HG03066 (cell line): ENCODE measurements at regions not wholly inside any gene's neighbourhood (a gene's known extent, or its start where the extent isn't known, plus 50 kb on each side); places are given as distances from the start of the nearest gene placed in this dataset.
A peak's percentile ranks its signal among the peaks of the same experiment; 100 is the strongest.
"Not testable (repeated sequence)": the region's sequence is repeated elsewhere in the genome, so short reads cannot be mapped to it uniquely, and the experiment has no call there.

Experiments
- ATAC-seq: cut with Tn5 transposase; IDR thresholded peaks from one replicate; pipeline ENCODE4 v1.9.1; 2021; ENCODE audit warnings: low read depth; ENCODE audit not compliant: unreplicated experiment

DNA sequence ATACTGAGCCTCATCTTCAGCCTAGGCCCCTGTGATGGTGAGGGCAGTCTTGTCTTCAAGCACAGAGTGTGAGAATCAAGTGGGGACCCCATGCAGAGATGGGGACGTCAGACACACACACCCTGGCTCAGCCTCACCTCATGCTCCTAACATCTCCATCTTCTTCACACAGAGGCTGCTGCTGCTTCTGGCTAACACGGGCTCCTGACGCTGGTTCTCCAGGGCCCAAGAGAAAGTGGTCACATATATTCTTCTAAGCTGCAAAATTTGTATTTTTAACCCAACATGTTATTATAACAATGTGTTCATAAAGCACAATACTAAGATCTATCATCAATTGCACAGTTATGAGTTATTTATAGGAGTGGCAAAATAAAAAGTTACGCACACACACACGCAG, 101.2 kb downstream of the VPREB1 start:
- ATAC-seq, result no peak

GRCh38 chr22:22346401-22347107, 102.0 kb downstream of the VPREB1 start:
- no peak for ATAC-seq

GRCh38 chr22:22348127-22348814, 103.7 kb downstream of the VPREB1 start:
- no peak for ATAC-seq

DNA sequence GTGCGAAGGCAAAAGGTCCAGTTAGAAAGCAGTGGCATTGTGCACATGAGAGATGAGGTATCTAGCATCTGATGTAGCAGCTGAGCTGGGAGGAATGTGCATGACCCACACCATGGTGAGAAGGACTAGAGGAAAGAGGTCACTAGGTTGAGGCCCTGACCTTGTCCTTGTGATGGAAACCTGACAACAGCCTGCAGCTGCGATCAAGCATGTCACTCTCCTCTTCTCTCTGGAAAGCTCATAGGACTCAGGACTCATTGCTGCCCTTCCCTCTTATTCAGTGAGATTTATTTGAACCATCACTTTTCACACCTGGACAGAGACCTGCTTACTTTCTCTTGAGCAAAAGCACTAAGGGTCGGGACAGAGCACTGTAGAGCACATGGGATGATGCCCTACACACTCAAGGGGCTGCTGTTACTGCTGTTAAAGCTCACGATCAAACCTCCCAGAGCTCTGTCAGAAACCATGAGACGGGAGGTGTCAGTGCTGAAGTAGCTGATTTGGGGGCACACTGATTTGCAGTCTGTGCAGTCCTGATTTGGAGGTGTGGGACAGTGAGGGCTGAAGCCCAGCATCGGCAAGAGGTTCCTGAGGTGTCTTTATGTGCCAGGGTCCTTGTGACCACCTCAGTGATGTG, 104.3 kb downstream of the VPREB1 start:
- no peak for ATAC-seq

DNA sequence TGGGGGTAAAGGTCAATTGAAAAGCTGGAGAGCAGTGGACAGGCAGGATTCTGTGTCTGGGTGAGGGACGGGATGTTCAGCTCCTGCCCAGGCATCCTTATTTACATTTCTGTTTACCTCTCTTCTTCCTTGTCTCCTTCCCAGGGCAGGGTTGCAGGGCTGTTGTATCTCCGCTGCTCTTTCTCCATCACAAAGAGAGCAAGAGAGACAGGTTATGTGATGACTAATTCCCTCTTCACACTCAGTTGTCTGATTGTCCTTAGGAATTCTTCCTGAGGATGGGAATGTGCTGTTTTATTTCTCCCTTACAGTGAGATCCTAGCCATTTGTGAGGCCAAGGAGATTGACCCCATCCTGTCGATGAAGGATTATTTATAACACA, 104.9 kb downstream of the VPREB1 start:
- no peak for ATAC-seq

GRCh38 chr22:22351366-22351765, 106.8 kb downstream of the VPREB1 start:
- ATAC-seq, result no peak

DNA sequence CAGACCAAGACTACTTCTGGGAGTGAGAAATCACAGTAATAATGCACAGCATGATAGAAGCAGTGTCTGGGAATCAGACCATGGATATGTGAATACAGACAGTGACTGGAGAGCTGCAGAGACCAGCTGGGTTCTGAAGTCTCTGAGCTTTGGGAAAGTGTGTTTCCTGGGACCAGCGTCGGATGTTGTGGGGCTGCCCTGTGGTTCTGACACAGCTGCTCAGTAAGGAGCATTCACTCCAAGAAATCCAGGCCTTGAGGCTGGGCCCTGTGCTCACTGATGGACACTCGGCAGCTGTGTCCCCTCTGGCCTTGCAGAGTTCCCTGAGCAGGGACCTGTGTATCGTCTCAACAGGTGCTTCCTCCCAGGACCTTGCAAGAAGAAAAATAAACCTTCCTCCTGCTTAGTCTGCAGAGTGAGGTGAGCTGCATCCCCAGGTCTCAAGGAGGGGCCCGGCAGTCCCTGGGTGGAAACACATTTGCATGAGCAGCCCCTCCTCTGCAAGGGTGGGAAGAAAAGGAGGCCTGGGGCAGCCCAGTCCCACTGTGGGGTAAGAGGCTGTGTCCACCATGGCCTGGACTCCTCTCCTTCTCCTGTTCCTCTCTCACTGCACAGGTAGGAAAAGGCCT, 107.9 kb downstream of the VPREB1 start:
- ATAC-seq, result no peak

DNA sequence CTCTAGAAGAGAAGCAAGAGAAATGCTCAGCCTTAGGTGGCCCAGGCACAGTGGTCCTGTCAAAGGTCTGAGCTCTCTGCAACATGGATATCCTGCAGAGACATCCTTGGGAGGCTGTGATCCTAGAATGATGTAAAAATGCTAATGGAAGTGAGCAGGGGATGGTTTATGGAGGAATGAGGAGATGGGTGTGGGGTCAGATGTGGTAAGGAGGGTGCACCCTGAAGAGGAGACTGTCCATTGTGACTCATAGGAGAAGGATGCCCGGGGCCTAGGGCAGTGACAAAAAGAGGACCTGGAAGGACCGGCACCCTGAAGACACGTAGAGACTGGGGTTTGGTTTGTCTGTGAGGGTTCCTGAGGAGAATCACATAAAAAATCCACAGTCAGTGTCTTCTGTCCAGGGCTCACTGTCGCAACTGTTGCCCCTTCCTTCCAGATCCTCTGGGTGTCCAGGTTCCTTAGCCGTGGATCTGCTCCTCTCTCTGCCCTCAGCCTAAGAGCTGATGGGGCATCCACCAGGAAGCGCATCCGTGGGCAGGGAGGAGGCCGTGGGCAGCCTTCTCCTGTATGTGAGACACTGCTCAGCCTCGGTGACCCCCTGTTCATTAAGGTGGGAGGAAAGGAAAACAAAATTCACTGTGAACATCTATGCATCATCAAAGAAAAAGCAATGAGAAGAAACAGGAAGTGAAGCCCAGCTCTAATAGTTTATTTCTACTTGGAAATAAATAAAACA, 110.7 kb downstream of the VPREB1 start:
- ATAC-seq, result no peak

GRCh38 chr22:22357024-22357883, 112.7 kb downstream of the VPREB1 start:
- peak; percentile 86 for ATAC-seq

- ATAC-seq, result no peak
These were observed 113.6 kb downstream of the VPREB1 start for GRCh38 chr22:22358152-22358551.

- ATAC-seq, result no peak
These were observed 114.1 kb downstream of the VPREB1 start for GRCh38 chr22:22358686-22359085.

DNA sequence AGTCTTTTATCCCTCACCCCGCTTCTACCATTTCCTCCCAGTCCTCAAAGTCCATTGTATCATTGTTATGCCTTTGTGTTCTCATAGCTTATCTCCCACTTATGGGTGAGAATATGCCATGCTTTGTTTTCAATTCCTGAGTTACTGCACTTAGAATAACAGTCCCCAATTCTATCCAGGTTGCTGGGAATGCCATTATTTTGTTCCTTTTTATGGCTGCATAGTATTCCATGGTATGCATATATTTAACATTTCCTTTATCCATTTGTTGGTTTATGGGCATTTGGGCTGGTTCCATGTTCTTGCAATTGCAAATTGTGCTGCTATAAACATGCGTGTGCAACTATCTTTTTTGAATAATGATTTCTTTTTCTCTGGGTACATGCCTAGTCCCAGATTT, 114.9 kb downstream of the VPREB1 start:
- no peak for ATAC-seq

DNA sequence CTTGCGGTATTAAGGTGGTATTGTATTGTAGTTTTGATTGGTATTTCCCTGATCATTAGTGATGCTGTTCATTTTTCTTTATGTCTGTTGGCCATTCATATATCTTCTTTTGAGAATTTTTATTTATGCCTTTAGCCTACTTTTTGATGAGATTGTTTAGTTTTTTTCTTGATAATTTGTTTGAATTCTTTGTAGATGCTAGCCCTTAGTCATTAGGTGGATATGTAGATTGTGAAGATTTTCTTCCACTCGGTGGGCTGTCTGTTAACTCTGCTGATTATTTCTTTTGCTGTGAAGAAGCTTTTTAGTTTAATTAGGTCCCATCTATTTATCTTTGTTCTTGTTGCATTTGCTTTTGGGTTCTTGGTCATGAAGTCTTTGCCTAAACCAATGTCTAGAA, 115.4 kb downstream of the VPREB1 start:
- ATAC-seq, result no peak

GRCh38 chr22:22362311-22362710, 117.7 kb downstream of the VPREB1 start:
- ATAC-seq, result no peak

DNA sequence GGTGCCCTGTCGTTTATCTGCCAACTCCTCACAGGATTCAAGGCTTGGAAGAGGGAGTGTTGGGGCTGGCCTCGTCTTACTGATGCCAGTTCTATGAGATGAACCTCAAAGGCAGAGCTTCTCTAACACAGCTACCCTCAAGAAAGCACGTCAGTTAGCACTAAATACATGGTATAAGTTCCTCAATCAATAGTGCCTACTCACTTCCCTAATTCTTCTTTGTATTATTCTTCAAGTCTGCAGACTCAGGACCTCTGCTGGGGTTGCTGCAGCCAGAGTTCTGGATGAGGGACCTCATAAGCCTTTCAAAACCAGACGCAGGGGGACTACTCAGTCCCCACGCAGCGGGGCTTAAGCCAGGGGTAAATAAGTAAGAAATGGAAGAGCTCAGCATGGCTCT, 118.3 kb downstream of the VPREB1 start:
- ATAC-seq, result no peak

DNA sequence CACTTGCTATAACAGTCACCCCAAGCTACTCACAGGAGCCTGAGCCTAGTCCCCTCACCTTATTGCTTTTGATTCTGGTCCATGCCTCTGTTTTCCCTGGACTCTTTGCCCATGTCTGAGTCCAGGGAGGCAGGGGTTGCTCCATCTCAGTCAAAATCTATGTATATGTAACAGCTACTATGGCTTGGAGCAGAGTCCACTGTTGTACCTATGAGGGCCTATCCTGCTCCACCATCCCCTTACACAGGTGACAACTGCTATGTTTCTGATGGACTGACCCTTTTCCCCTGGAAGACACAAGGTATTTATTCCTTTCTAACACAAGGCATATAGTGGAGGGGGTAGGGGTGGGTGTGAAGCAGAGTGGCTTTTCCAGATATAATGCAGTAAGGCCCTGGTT, 119.6 kb downstream of the VPREB1 start:
- ATAC-seq, result no peak

GRCh38 chr22:22366537-22366936, 122.0 kb downstream of the VPREB1 start:
- no peak for ATAC-seq

DNA sequence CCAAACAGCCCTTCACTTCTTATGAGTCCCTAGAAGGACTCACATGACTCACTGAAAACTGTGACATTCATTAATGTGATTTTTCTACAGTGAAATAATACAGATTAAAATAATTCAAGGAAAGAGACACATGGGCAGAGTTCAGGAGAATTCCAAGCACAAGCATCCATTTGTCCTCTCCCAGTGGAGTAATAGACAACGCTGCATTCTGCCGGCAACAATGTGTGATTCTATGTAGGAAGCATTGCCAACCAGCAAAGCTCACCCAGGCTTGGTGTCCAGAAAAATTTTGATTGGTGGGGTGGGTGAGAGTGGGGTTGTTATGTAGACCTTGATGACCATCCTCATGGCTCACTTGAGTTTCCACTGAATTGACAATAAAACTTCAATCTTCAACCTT, 123.9 kb downstream of the VPREB1 start:
- no peak for ATAC-seq

DNA sequence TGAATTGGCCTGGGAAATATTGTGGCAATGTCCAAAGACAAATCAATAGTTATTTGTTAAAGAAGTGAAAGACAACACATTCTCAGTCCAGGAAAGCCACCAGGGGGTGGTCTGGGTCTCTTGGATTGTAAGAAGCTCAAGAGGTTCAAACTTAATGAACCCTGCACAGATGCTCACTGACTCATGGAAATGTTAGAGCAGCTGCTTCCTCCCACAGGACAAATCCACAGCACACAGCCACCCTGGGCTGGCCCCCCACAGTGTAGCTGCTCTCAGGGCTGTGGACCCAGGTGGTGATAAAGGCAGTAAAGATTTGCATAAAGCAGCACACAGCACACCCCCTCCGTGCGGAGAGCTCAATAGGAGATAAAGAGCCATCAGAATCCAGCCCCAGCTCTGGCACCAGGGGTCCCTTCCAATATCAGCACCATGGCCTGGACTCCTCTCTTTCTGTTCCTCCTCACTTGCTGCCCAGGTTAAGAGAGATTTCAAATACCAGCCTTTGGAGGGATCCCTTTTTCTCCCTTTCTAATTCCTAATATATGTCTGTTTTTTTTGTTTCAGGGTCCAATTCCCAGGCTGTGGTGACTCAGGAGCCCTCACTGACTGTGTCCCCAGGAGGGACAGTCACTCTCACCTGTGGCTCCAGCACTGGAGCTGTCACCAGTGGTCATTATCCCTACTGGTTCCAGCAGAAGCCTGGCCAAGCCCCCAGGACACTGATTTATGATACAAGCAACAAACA, 124.8 kb downstream of the VPREB1 start:
- ATAC-seq, result not testable (repeated sequence)
